ENCODE measurements at regions not wholly inside any gene's neighbourhood (a gene's known extent, or its start where the extent isn't known, plus 50 kb on each side); places are given as distances from the start of the nearest gene placed in this dataset.

DNA sequence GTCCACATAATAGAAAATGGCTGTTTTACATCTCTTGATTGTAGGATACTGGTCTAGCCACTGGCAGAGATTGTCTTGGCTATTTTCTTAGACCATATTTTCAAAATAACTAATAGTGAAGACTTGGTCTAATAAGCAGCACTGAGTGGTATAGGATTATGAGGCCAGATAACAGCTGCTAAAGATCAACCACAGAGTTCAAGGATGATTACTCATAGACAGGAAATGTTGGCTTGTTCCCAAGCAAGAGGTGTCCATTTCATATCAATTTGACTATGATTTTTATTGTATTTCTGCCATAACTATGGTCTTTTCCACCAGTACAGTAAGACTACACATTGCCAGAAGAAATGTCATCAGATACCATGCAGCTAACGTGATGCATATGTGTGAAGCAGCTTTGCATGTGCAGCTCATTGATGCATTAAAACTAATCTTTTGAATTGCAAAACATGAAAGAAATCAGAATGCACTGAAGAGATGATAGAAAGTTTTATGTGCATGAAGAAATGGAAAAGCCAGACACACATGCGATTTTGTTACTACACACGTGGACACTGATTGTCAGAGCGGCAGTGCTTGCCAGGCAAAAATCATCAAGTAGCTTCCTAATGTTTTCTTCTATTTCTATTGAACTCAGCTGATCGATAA lies 693.3 kb downstream of the CDH11 start:
- H3K4me2 ChIP-seq (ENCODE audit: low read length) = peak overlapping the region; percentile 34
- peaks cover 24% of the 10 kb centered on the region for H3K4me1 ChIP-seq (ENCODE audit: control insufficient read depth, low read length)
- H3K9me3 ChIP-seq (ENCODE audit: control insufficient read depth, insufficient read depth, low read length) = peaks cover 18% of the 10 kb centered on the region; the same call in 1 of the 2 replicates
- H3K79me2 ChIP-seq (ENCODE audit: control insufficient read depth, low read length) = no peaks in the 10 kb centered on the region
- no peaks in the 10 kb centered on the region for H3K9me2 ChIP-seq (replicated peaks; ENCODE audit: control insufficient read depth, low read length)
- H3F3A ChIP-seq (ENCODE audit: control insufficient read depth, insufficient read depth) = no peaks in the 10 kb centered on the region
- no peak for TF ChIP-seq EZH2phosphoT487 (IDR thresholded peaks at IDR 0.05; ENCODE audit: borderline replicate concordance, low read length)
- no peaks in the 10 kb centered on the region for H4K20me1 ChIP-seq (ENCODE audit: control insufficient read depth, insufficient read depth, low read depth, low read length)
- H3K27ac ChIP-seq (ENCODE audit: low read depth, low read length) = peak overlapping the region; percentile 29
- H3K27me3 ChIP-seq (ENCODE audit: control insufficient read depth, low read length) = no peaks in the 10 kb centered on the region
- peaks cover 6% of the 10 kb centered on the region for H3K36me3 ChIP-seq (ENCODE audit: control insufficient read depth, low read length)
- H3K4me3 ChIP-seq (ENCODE audit: low read length) = peak overlapping the region; percentile 5

DNA sequence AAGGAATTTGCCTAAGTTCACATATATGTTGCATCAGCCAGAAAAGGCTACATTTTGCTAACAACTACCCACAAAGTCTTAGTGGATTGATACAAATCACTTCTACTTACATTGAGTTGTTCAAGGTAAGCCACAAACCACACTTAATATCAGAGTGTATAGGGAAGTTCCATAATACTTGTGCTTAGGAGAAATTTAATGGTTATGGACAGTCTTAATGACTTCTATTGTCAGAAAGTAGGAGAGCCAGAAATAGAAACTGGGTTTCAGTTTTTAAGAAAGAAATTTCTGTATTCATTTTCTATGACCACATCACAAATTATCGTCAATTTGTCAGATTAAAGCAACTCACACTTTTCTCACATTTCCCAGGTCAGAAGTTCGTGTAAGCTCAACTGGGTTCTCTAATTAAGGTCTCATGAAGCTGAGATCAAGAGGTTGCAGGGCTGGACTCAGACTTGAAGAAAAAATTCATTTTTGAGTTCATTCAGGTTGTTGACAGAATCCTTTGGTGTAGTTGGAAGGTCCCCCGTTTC lies 695.7 kb downstream of the CDH11 start:
- no peak overlapping the region for H3K4me3 ChIP-seq (ENCODE audit: low read length)
- no peaks in the 10 kb centered on the region for H3F3A ChIP-seq (ENCODE audit: control insufficient read depth, insufficient read depth)
- H3K36me3 ChIP-seq (ENCODE audit: control insufficient read depth, low read length) = peaks cover 6% of the 10 kb centered on the region
- H3K9me3 ChIP-seq (ENCODE audit: control insufficient read depth, insufficient read depth, low read length) = peaks cover 23% of the 10 kb centered on the region; the same call in 1 of the 2 replicates
- no peaks in the 10 kb centered on the region for H3K27me3 ChIP-seq (ENCODE audit: control insufficient read depth, low read length)
- H3K9me2 ChIP-seq (replicated peaks; ENCODE audit: control insufficient read depth, low read length) = no peaks in the 10 kb centered on the region
- peaks cover 24% of the 10 kb centered on the region for H3K4me1 ChIP-seq (ENCODE audit: control insufficient read depth, low read length)
- TF ChIP-seq, protein P1, sequence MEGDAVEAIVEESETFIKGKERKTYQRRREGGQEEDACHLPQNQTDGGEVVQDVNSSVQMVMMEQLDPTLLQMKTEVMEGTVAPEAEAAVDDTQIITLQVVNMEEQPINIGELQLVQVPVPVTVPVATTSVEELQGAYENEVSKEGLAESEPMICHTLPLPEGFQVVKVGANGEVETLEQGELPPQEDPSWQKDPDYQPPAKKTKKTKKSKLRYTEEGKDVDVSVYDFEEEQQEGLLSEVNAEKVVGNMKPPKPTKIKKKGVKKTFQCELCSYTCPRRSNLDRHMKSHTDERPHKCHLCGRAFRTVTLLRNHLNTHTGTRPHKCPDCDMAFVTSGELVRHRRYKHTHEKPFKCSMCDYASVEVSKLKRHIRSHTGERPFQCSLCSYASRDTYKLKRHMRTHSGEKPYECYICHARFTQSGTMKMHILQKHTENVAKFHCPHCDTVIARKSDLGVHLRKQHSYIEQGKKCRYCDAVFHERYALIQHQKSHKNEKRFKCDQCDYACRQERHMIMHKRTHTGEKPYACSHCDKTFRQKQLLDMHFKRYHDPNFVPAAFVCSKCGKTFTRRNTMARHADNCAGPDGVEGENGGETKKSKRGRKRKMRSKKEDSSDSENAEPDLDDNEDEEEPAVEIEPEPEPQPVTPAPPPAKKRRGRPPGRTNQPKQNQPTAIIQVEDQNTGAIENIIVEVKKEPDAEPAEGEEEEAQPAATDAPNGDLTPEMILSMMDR (IDR thresholded peaks at IDR 0.05; ENCODE audit: low read depth, low read length, poor library complexity, severe bottlenecking) = no peak
- no peak for TF ChIP-seq EZH2phosphoT487 (IDR thresholded peaks at IDR 0.05; ENCODE audit: borderline replicate concordance, low read length)
- no peak overlapping the region for H3K4me2 ChIP-seq (ENCODE audit: low read length)
- H4K20me1 ChIP-seq (ENCODE audit: control insufficient read depth, insufficient read depth, low read depth, low read length) = no peaks in the 10 kb centered on the region
- no peak overlapping the region for H3K27ac ChIP-seq (ENCODE audit: low read depth, low read length)
- H3K79me2 ChIP-seq (ENCODE audit: control insufficient read depth, low read length) = no peaks in the 10 kb centered on the region

DNA sequence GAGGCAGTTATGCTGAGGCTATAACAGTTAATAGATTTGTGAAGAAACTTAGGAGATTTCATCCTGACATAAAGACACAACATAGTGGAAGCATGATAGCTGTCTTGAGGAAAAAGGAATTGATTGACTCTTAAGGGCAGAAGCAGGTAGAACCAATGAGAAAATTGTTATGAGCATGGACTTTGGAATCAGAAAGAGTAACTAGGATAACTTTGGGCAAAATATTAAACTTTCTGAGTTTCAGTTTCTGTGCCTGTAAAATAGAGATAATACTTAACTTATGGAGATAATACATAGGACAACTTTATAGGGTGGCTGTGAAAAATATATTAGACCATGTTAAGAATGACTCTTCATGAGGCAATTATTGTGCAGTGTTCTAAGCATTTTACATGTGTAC lies 696.5 kb downstream of the CDH11 start:
- peaks cover 24% of the 10 kb centered on the region for H3K4me1 ChIP-seq (ENCODE audit: control insufficient read depth, low read length)
- H3K27me3 ChIP-seq (ENCODE audit: control insufficient read depth, low read length) = no peaks in the 10 kb centered on the region
- no peaks in the 10 kb centered on the region for H3K79me2 ChIP-seq (ENCODE audit: control insufficient read depth, low read length)
- peaks cover 22% of the 10 kb centered on the region; the same call in 1 of the 2 replicates for H3K9me3 ChIP-seq (ENCODE audit: control insufficient read depth, insufficient read depth, low read length)
- H3K36me3 ChIP-seq (ENCODE audit: control insufficient read depth, low read length) = peaks cover 6% of the 10 kb centered on the region
- no peak overlapping the region for H3K27ac ChIP-seq (ENCODE audit: low read depth, low read length)
- H3F3A ChIP-seq (ENCODE audit: control insufficient read depth, insufficient read depth) = no peaks in the 10 kb centered on the region
- no peaks in the 10 kb centered on the region for H4K20me1 ChIP-seq (ENCODE audit: control insufficient read depth, insufficient read depth, low read depth, low read length)
- TF ChIP-seq EZH2phosphoT487 (IDR thresholded peaks at IDR 0.05; ENCODE audit: borderline replicate concordance, low read length) = no peak
- TF ChIP-seq, protein P1 (IDR thresholded peaks at IDR 0.05; ENCODE audit: low read depth, low read length, poor library complexity, severe bottlenecking) = no peak
- H3K4me2 ChIP-seq (ENCODE audit: low read length) = no peak overlapping the region
- H3K4me3 ChIP-seq (ENCODE audit: low read length) = no peak overlapping the region
- H3K9me2 ChIP-seq (replicated peaks; ENCODE audit: control insufficient read depth, low read length) = no peaks in the 10 kb centered on the region

DNA sequence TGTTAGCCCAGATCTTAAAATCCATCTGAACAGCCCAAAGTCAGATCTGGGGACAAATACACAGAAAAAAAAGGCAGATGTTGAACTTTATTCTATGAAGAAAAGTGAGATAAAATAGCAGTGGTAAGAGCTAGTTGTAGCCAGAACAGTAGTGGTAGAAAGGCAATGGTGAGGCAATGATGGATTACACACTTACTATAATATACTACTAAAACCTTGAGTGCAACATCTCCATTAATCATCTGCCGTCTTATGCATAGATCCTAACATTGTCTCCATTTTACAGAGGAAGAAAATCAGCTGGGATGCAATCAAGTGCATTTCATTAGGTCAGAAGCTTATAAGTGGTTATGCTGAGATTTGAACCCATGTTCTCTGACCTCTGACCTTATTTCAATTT lies 699.6 kb downstream of the CDH11 start:
- H3K4me2 ChIP-seq (ENCODE audit: low read length) = no peak overlapping the region
- no peaks in the 10 kb centered on the region for H3K36me3 ChIP-seq (ENCODE audit: control insufficient read depth, low read length)
- H3K9me2 ChIP-seq (replicated peaks; ENCODE audit: control insufficient read depth, low read length) = no peaks in the 10 kb centered on the region
- H3K4me1 ChIP-seq (ENCODE audit: control insufficient read depth, low read length) = peaks cover 11% of the 10 kb centered on the region
- H3K9me3 ChIP-seq (ENCODE audit: control insufficient read depth, insufficient read depth, low read length) = peaks cover 39% of the 10 kb centered on the region
- no peaks in the 10 kb centered on the region for H4K20me1 ChIP-seq (ENCODE audit: control insufficient read depth, insufficient read depth, low read depth, low read length)
- H3K4me3 ChIP-seq (ENCODE audit: low read length) = no peak overlapping the region
- no peaks in the 10 kb centered on the region for H3F3A ChIP-seq (ENCODE audit: control insufficient read depth, insufficient read depth)
- no peak for TF ChIP-seq EZH2phosphoT487 (IDR thresholded peaks at IDR 0.05; ENCODE audit: borderline replicate concordance, low read length)
- TF ChIP-seq, protein P1 (IDR thresholded peaks at IDR 0.05; ENCODE audit: low read depth, low read length, poor library complexity, severe bottlenecking) = no peak
- no peaks in the 10 kb centered on the region for H3K79me2 ChIP-seq (ENCODE audit: control insufficient read depth, low read length)
- H3K27ac ChIP-seq (ENCODE audit: low read depth, low read length) = no peak overlapping the region
- no peaks in the 10 kb centered on the region for H3K27me3 ChIP-seq (ENCODE audit: control insufficient read depth, low read length)

Data from DOHH2 (cell line).